Neuronal stem cell (in vitro differentiated cells): ENCODE measurements at regions not wholly inside any gene's neighbourhood (a gene's known extent, or its start where the extent isn't known, plus 50 kb on each side); places are given as distances from the start of the nearest gene placed in this dataset.

Experiments used
- DNase-seq: peaks from one replicate; pipeline ENCODE4 v3.0.0-alpha.2; 2013; ENCODE audit warnings: low spot score
- H2AFZ ChIP-seq: one replicate; pipeline ENCODE4 v1.6.1; 2013; ENCODE audit warnings: mild to moderate bottlenecking, low read length, inconsistent platforms
- H2AK5ac ChIP-seq: 2 replicates; pipeline ENCODE4 v1.6.1; 2013; ENCODE audit warnings: low read depth, mild to moderate bottlenecking, inconsistent platforms, low read length, moderate library complexity, mixed read lengths
- H2BK120ac ChIP-seq: 2 replicates; pipeline ENCODE4 v1.6.1; 2013; ENCODE audit warnings: low read depth, mild to moderate bottlenecking, inconsistent platforms, low read length, moderate library complexity, mixed read lengths
- H2BK12ac ChIP-seq: one replicate; pipeline ENCODE4 v1.6.1; 2013; ENCODE audit warnings: low read length, inconsistent platforms
- H2BK15ac ChIP-seq: 2 replicates; pipeline ENCODE4 v1.6.1; 2013; ENCODE audit warnings: mild to moderate bottlenecking, low read length, inconsistent platforms, mixed read lengths
- H2BK5ac ChIP-seq: one replicate; pipeline ENCODE4 v1.6.1; 2013; ENCODE audit warnings: inconsistent platforms, mild to moderate bottlenecking, low read length, moderate library complexity
- H3K14ac ChIP-seq: one replicate; pipeline ENCODE4 v1.6.1; 2013; ENCODE audit warnings: low read length, inconsistent platforms
- H3K18ac ChIP-seq: 2 replicates; pipeline ENCODE4 v1.6.1; 2013; ENCODE audit warnings: low read length, inconsistent platforms
- H3K23ac ChIP-seq: 2 replicates; pipeline ENCODE4 v1.6.1; 2013; ENCODE audit warnings: low read depth, mild to moderate bottlenecking, mixed read lengths, low read length, inconsistent platforms; ENCODE audit not compliant: poor library complexity
- H3K27ac ChIP-seq: replicated peaks from 3 replicates; pipeline ENCODE4 v1.5.1; 2013; ENCODE audit warnings: low read length, inconsistent platforms
- H3K27me3 ChIP-seq, 3 experiments: 2 replicates each; pipeline ENCODE4 v1.6.1; 2013; ENCODE audit warnings: low read length in 3 of 3, mild to moderate bottlenecking in 2 of 3, inconsistent platforms in 1 of 3, low read depth in 1 of 3, mixed read lengths in 1 of 3, moderate library complexity in 1 of 3; ENCODE audit not compliant: control insufficient read depth in 3 of 3, insufficient read depth in 3 of 3
- H3K36me3 ChIP-seq, 2 donors: replicated peaks in 1 of 2; 2 replicates each; pipeline ENCODE4 v1.6.1; 2013; ENCODE audit warnings: low read length in 2 of 2; ENCODE audit not compliant: control insufficient read depth in 2 of 2, insufficient read depth in 2 of 2
- H3K4ac ChIP-seq: 2 replicates; pipeline ENCODE4 v1.6.1; 2013; ENCODE audit warnings: inconsistent platforms, mild to moderate bottlenecking, low read length, moderate library complexity
- H3K4me1 ChIP-seq, 2 donors: 1 replicate in 1 of 2; 2 replicates in 1 of 2; pipeline ENCODE4 v1.6.1; 2013; ENCODE audit warnings: low read length in 2 of 2, low read depth in 1 of 2; ENCODE audit not compliant: control insufficient read depth in 2 of 2, insufficient read depth in 1 of 2
- H3K4me2 ChIP-seq: one replicate; pipeline ENCODE4 v1.6.1; 2013; ENCODE audit warnings: mild to moderate bottlenecking, low read length, inconsistent platforms; ENCODE audit not compliant: insufficient read depth, poor library complexity, severe bottlenecking
- H3K4me3 ChIP-seq, 2 donors: 2 replicates each; pipeline ENCODE4 v1.5.1; 2013; ENCODE audit warnings: low read length in 2 of 2, mild to moderate bottlenecking in 2 of 2, inconsistent platforms in 1 of 2, moderate library complexity in 1 of 2
- H3K79me1 ChIP-seq: one replicate; pipeline ENCODE4 v1.6.1; 2013; ENCODE audit warnings: low read depth, mild to moderate bottlenecking, inconsistent platforms, low read length, moderate library complexity
- H3K9ac ChIP-seq: one replicate; pipeline ENCODE4 v1.6.1; 2013; ENCODE audit warnings: mild to moderate bottlenecking, low read depth, low read length, inconsistent platforms; ENCODE audit not compliant: poor library complexity
- H3K9me3 ChIP-seq, 2 donors: replicated peaks in 1 of 2; 2 replicates each; pipeline versions ENCODE3 to v1.6.1; 2013; ENCODE audit warnings: low read length in 2 of 2, mild to moderate bottlenecking in 2 of 2, inconsistent platforms in 1 of 2, low read depth in 1 of 2, mixed read lengths in 1 of 2, moderate library complexity in 1 of 2; ENCODE audit not compliant: control insufficient read depth in 2 of 2, insufficient read depth in 1 of 2
- H4K8ac ChIP-seq: one replicate; pipeline ENCODE4 v1.6.1; 2013; ENCODE audit warnings: low read depth, mild to moderate bottlenecking, inconsistent platforms, low read length, moderate library complexity
- H4K91ac ChIP-seq: one replicate; pipeline ENCODE4 v1.6.1; 2013; ENCODE audit warnings: low read length, low read depth, mild to moderate bottlenecking, inconsistent platforms; ENCODE audit not compliant: poor library complexity
- WGBS, 2 donors: extraction: QIAGEN DNeasy Blood & Tissue Kit; methylation state at CpG; one replicate each; pipeline ENCODE4 v1.1.7; 2013; ENCODE audit warnings: missing lambda C conversion rate in 2 of 2, mixed read lengths in 1 of 2; ENCODE audit not compliant: insufficient read length in 2 of 2, insufficient replicate concordance in 1 of 2; ENCODE audit errors: extremely low coverage in 2 of 2; 5-methylcytosine and 5-hydroxymethylcytosine counted together

- Histone ChIP-seq H3K4me2 (no peak overlapping the region), H4K8ac (no peak overlapping the region), H2BK5ac (no peak overlapping the region), H2BK15ac (no peak overlapping the region), H3K14ac (no peak overlapping the region), H3K9me3 (no peaks in the 10 kb centered on the region), H3K79me1 (no peaks in the 10 kb centered on the region), H2AK5ac (peak overlapping the region; percentile 65), H3K9ac (no peak overlapping the region), H3K27me3 (no peaks in the 10 kb centered on the region), H3K27ac (no peak overlapping the region), H2AFZ (no peak overlapping the region), H3K23ac (peak overlapping the region; percentile 81), H3K4me1 (peaks cover 11 to 15% of the 10 kb centered on the region in 2 donors), H3K18ac (peak overlapping the region; percentile 84), H4K91ac (no peak overlapping the region), H2BK12ac (no peak overlapping the region), H3K4me3 (no peak overlapping the region), H3K4ac (no peak overlapping the region), H2BK120ac (no peak overlapping the region), H3K36me3 (no peaks in the 10 kb centered on the region)
- no peak for DNase-seq
- WGBS, 2 donors, result no CpG with 5 or more reads among the region's 9 CpGs
Observed at GRCh38 chr2:16260041-16260830, 319.9 kb downstream of the MYCN start.

- Histone ChIP-seq H2BK12ac (no peak overlapping the region), H2BK120ac (no peak overlapping the region), H3K27me3 (no peaks in the 10 kb centered on the region), H3K9me3 (no peaks in the 10 kb centered on the region), H4K8ac (no peak overlapping the region), H3K9ac (no peak overlapping the region), H3K79me1 (no peaks in the 10 kb centered on the region), H2BK15ac (no peak overlapping the region), H3K4me1 (peaks cover 11 to 13% of the 10 kb centered on the region in 2 donors), H3K14ac (no peak overlapping the region), H3K27ac (no peak overlapping the region), H3K4me2 (no peak overlapping the region), H2AFZ (no peak overlapping the region), H2AK5ac (no peak overlapping the region), H2BK5ac (no peak overlapping the region), H3K4me3 (no peak overlapping the region), H3K18ac (no peak overlapping the region), H3K4ac (no peak overlapping the region), H4K91ac (no peak overlapping the region), H3K23ac (no peak overlapping the region), H3K36me3 (no peaks in the 10 kb centered on the region)
- no peak for DNase-seq
- WGBS, 2 donors, result no CpG with 5 or more reads among the region's 1 CpG
Observed at GRCh38 chr2:16259010-16259409, 318.7 kb downstream of the MYCN start.

GRCh38 chr2:16258350-16258749 lies 318.0 kb downstream of the MYCN start:
- H3K27me3 ChIP-seq, result no peaks in the 10 kb centered on the region
- H2BK120ac ChIP-seq, result no peak overlapping the region
- no peak overlapping the region for H3K4ac ChIP-seq
- no peaks in the 10 kb centered on the region for H3K9me3 ChIP-seq
- H2AK5ac ChIP-seq, result no peak overlapping the region
- H3K79me1 ChIP-seq, result no peaks in the 10 kb centered on the region
- H3K4me3 ChIP-seq, result no peak overlapping the region
- H2AFZ ChIP-seq, result no peak overlapping the region
- H3K23ac ChIP-seq, result no peak overlapping the region
- no peak overlapping the region for H3K4me2 ChIP-seq
- no peak overlapping the region for H3K18ac ChIP-seq
- H4K8ac ChIP-seq, result no peak overlapping the region
- H3K14ac ChIP-seq, result no peak overlapping the region
- no peak overlapping the region for H4K91ac ChIP-seq
- DNase-seq, result no peak
- no peak overlapping the region for H2BK12ac ChIP-seq
- H2BK5ac ChIP-seq, result no peak overlapping the region
- no peak overlapping the region for H3K27ac ChIP-seq
- peaks cover 10 to 11% of the 10 kb centered on the region in 2 donors for H3K4me1 ChIP-seq
- H3K9ac ChIP-seq, result no peak overlapping the region
- no CpG with 5 or more reads among the region's 1 CpG for WGBS, 2 donors
- no peaks in the 10 kb centered on the region for H3K36me3 ChIP-seq
- H2BK15ac ChIP-seq, result no peak overlapping the region

GRCh38 chr2:16257322-16258028 lies 317.1 kb downstream of the MYCN start:
- H2AK5ac ChIP-seq, result no peak overlapping the region
- no peak overlapping the region for H2AFZ ChIP-seq
- H3K14ac ChIP-seq, result no peak overlapping the region
- no peak overlapping the region for H2BK15ac ChIP-seq
- H2BK120ac ChIP-seq, result no peak overlapping the region
- H3K4me2 ChIP-seq, result no peak overlapping the region
- H3K79me1 ChIP-seq, result no peaks in the 10 kb centered on the region
- no peak overlapping the region for H2BK5ac ChIP-seq
- WGBS, 2 donors, result no CpG with 5 or more reads among the region's 6 CpGs
- H3K4me1 ChIP-seq, result peaks cover 6 to 10% of the 10 kb centered on the region in 2 donors
- no peaks in the 10 kb centered on the region for H3K36me3 ChIP-seq
- H3K27ac ChIP-seq, result no peak overlapping the region
- H4K8ac ChIP-seq, result no peak overlapping the region
- no peak overlapping the region for H3K4ac ChIP-seq
- DNase-seq, result no peak
- H3K27me3 ChIP-seq, result no peaks in the 10 kb centered on the region
- no peak overlapping the region for H3K18ac ChIP-seq
- H3K9ac ChIP-seq, result no peak overlapping the region
- no peak overlapping the region for H3K23ac ChIP-seq
- H4K91ac ChIP-seq, result no peak overlapping the region
- H3K4me3 ChIP-seq, result no peak overlapping the region
- H3K9me3 ChIP-seq, result no peaks in the 10 kb centered on the region
- no peak overlapping the region for H2BK12ac ChIP-seq
